GM18511 (cell line): ENCODE measurements at regions not wholly inside any gene's neighbourhood (a gene's known extent, or its start where the extent isn't known, plus 50 kb on each side); places are given as distances from the start of the nearest gene placed in this dataset.

Experiments
- ATAC-seq: cut with Tn5 transposase; IDR thresholded peaks from one replicate; pipeline ENCODE4 v1.9.1; 2021; ENCODE audit warnings: mild to moderate bottlenecking, moderate library complexity; ENCODE audit not compliant: unreplicated experiment

GRCh38 chr1:168865850-168866620, 137.0 kb upstream of the DPT start:
- ATAC-seq, result no peak

DNA sequence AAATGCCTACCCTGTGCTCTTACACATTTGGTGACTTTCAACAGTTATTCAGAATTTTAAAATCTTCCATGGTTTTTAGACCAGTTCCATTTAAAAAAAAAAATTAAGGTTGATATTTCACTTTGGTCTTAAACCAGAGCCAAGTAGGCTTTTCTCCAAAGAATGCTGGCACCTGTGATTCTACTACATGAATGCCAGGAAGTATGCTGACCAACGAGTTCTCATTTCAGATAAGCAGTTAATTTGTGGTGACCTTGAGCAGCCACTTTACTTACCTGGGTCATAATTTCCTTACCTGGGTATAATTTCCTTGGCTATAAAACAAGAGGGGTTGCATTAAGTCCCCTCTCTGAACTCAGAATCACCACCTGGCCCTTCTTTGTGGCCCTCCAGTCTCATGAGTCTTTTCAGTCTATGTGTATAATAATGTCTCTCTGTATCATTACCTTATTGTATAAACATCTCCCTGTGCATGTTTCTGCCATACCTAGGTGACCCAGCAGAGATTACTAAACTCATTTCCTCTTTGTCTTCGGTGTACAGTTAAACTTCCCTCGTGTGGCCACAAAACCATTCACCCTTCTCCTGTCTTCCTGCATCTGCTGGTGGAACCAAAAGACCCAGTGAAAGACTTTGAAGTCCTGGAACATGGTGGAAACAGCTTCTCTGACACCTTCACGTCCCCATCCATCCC, 139.1 kb upstream of the DPT start:
- no peak for ATAC-seq

DNA sequence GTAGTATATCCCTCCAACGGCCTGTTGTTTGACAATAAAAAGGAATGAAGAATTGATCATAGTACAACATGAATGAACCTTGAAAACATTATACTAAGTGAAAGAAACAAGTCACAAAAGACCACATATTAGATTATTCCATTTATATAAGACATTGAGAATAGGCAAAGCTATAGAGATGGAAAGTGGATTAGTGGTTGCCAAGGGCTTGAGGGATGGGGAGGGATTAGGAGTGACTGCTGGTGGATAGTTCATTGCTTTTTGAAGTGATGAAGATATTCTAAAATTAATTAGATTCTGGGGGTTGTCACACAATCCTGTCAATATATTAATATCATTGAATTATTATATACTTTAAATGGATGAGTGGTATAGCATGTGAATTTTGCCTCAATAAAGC, 142.5 kb upstream of the DPT start:
- no peak for ATAC-seq

DNA sequence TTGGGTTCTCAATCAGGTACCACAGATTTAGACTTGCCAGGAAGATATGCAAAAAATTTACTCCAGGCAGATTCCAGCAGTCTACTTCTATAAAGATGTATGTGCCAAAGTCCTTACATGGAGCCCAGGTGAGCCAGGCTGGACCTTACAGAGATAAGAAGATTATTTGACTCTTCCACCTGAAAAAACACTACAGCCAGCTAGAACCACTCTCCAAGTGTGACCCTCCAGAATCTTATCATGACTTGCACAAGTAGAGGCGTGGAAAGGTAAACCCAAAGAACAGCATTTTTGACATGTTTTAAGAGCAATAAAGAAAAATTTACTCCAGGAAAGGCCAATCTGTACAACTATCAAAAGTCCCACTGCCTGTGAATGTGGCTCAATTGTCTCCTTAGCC, 146.8 kb upstream of the DPT start:
- ATAC-seq, result no peak

DNA sequence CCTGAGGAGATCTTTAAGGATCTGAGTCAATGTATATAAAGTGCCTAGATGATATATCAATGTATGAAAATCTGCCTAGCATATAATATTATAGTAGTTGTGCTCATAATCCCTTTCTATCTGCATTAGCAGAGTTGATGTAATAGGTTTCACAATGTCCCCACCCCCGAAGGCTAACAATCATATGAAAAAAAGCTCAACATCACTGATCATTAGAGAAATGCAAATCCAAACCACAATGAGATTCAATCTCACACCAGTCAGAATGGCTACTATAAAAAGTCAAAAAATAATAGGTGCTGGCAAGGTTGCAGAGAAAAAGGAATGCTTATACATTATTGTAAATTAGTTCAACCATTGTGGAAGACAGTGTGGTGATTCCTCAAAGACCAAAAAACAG, 147.8 kb upstream of the DPT start:
- ATAC-seq, result no peak

DNA sequence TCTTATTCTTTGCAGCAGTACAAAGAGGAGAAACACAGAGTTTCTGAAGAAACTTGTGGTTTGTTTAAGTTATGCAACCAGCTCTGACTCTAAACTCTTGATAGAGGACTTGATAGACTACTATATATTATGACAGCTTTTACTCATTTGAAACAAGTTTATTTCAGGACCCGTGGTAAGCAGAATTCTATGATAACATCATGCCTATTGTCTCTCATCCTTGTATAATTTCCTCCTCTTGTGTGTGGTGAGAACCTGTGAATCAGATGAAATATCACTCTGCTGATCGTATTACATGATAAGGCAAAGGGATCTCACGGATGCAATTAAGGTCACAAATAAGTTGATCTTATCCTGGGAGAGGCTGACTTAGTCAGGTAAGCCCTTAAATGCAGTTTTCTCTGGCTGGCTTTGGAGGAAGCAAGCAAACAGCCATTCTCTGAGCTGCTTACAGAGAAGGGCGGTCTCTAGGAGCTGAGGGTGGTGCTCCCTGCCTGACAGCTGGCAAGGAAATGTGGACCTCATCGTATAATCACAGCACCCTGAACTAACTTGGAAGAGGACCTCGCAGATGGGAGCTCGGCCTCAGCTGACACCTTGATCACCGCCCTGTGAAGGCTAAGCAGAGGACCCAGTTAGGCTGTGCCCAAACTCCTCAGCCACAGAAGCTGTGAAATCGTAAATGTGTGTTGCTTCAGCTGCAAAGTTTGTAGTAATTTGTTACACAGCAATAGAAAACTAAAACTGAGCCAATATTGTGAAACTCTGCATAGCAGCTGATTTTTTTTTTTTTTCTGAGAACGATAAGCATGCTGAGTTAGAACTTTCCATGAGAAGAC, 151.1 kb upstream of the DPT start:
- ATAC-seq, result no peak

- no peak for ATAC-seq
Measured at GRCh38 chr1:168881656-168882260, 152.8 kb upstream of the DPT start.

DNA sequence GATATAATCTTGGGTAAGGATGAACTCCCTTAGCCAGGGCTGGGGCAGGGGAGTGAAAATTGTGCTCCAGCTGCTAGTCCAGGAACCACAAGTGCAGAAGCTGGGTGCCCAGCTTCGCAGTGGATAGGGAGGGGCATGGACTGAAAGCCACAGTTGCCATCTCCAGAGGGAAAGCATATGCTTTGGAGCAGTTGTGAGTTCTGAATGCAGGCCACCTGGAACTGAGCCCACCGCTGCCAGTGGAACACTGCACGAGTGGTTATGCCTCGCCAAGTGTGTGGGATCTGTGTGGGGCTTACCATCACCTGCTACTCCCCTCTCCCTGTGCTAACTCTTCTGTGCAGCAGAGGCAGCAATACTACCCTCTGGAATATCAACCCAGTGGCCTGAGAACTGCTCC, 158.4 kb upstream of the DPT start:
- ATAC-seq, result no peak

GRCh38 chr1:168888418-168888817, 159.4 kb upstream of the DPT start:
- ATAC-seq, result no peak

- no peak for ATAC-seq
Measured at GRCh38 chr1:168892931-168893330, 163.9 kb upstream of the DPT start.

DNA sequence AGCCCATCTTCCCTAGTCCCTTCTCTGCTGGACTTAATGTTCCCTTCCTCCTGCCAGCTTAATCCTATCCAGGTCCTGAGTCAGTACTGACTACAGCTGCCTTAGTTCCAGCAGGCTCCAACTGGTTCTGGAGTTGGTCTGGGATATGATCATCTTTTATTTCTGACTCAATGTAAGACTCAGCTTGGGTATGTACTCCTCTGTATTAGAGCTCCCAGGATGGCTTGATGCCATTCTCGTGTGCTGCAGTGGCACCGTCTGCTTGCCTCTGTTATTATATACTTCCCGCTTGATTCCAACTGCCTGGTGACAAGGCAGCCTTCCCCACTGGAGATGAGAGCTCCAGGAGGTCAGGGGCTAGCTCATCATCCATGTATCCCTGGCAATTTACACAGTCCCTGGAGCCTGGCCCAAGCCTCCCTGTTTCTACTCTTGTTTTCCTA, 164.4 kb upstream of the DPT start:
- ATAC-seq, result no peak

GRCh38 chr1:168894397-168894903, 165.4 kb upstream of the DPT start:
- no peak for ATAC-seq

- ATAC-seq, result no peak
Measured at GRCh38 chr1:168897249-168897648, 168.2 kb upstream of the DPT start.

DNA sequence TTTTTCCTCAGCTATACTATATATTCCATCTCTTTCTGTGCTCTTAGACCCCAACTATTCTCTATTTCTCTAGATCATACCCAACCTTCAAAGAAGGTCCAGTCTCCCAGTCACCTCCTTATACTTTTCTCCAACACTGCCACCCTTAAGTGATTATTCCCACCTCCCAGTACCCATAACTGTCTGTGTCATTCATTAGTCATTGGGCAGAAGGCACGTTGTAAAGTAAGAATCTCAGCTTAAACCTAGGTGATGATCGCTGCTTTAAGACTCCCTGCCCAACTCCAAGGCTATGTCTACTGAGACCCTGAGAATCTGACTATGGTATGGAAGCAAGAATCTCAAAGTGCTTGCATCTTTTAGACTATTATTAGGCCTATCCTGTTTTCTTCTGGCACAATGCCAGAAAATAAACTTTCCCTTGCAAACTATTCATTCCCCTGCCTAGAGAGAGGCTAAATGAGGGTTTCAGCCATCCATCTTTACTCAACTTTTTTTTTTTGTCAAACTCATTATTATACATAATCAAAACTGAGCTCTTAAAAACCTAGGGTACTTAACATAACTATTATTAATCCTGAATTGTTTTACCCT, 174.3 kb upstream of the DPT start:
- ATAC-seq, result no peak

DNA sequence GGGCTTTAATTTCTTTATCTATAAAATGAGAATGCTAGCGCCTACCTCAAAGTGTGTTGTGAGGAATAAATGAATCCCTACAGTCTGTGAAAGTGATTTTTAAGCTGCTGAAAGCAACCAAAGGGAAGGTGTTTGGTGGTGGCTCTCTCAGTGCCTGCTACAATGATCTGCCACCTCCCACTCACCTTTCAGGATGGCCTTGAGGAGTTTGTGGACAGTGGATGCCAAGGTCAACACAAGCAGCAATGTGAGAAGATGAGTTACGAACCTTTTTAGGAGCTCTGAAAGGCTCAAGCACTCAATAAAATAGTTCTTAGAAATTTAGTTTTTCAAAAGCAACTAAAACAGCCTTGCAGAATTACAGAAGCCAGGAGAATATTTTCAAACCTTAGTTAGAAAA, 176.6 kb upstream of the DPT start:
- no peak for ATAC-seq

- no peak for ATAC-seq
Measured at GRCh38 chr1:168906367-168906766, 177.4 kb upstream of the DPT start.

DNA sequence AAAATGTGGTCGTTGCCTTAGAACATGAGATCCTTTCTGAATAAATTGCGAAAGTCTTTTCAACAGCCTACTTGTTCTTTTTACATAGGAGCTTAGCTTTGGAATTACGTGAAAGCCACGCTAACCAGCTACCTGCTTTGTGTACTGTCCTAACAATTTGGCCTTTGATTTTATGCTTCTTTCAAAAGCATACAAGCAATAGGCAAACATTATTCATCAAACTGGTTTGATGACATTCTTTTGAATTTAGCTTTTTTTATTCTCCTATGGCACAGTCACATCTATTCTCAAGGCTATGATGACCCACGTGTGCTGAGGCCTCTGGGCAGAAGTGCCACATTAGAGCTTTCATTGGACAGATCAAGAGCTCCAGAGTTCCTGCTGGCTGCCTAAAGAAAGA, 178.0 kb upstream of the DPT start:
- no peak for ATAC-seq

DNA sequence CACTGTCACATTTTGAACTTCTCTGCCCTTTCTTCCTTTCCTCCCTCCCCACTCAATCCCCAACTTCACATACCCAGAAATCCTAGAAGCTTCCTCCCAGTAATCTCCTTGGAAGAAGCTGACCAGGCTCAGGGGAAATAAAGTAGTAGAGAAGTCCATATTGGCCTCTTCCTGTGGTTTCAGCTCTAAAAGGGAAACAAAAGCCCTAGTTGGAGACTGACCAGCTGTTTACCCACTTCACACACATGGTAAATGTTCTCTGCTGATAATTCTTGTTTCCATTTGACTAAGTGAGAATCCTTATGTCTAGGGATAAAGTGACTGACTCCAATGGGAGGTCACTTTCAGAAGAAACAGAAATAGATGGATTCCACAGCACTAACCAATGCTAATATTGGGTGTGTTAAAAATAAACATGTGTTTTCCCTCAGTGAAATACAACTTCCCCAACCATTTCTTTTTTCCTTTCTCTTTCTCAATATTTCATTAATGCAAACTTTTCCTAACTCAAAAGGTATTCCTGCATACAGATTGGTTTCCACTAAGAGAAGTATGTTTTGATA, 178.9 kb upstream of the DPT start:
- no peak for ATAC-seq

DNA sequence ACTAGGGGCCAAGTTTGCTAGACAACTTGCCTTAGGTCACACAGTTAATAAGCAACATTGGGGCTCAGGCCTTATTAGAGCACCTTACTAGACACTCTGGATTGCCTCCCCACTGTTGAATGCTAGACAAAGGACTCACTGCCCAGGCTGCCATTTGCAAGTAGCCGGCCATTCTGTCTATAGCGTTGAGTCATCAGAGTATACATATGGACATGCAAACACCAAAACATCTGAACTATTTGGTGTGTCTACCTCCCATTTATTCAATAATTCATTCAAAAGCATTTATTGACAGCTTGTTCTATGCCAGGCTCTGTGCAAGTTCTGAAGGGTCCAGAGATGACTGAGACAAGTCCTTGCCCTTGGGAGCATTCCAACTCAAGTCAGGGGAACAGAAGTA, 181.4 kb upstream of the DPT start:
- no peak for ATAC-seq

- no peak for ATAC-seq
Measured at GRCh38 chr1:168911370-168911769, 182.4 kb upstream of the DPT start.
